ENCODE measurements at regions not wholly inside any gene's neighbourhood (a gene's known extent, or its start where the extent isn't known, plus 50 kb on each side); places are given as distances from the start of the nearest gene placed in this dataset.

DNA sequence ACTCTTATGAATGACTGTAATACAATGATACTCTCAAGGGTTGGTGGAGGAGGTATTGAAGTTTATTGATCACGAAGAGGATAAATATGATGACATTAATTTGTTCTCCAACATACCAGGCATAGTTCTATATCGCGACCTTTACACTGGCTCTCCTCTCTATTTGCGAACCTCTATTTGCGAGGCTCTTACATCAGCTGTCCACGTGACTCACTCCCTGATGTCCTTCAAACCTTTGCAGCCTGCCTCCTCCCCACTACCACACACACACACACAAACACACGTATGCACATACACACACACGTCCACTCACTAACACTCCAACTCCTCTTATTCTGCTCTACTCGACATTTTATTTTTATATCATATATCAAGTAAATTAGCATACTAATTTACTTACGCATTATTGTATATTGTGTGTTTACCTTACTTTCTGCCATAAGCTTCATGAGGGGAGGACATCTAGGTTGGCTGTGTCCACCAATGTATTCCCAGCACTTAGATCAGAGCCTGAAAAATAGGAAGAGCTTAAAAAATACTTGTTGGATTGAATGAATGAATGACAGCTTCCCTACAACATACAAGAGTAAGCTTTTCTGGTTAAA is 53.3 kb upstream of the TNFRSF21 start:
- TF ChIP-seq CTCF (IDR thresholded peaks at IDR 0.05; ENCODE audit: poor library complexity) (no peak), EZH2phosphoT487 (IDR thresholded peaks at IDR 0.05; ENCODE audit: low read depth, severe bottlenecking, unreplicated experiment) (no peak), EZH2 (IDR thresholded peaks at IDR 0.05; ENCODE audit: borderline replicate concordance) (no peak)

Data from hepatocyte (in vitro differentiated cells).